ENCODE measurements at regions not wholly inside any gene's neighbourhood (a gene's known extent, or its start where the extent isn't known, plus 50 kb on each side); places are given as distances from the start of the nearest gene placed in this dataset.
"Not testable (repeated sequence)": the region's sequence is repeated elsewhere in the genome, so short reads cannot be mapped to it uniquely, and the experiment has no call there.

DNA sequence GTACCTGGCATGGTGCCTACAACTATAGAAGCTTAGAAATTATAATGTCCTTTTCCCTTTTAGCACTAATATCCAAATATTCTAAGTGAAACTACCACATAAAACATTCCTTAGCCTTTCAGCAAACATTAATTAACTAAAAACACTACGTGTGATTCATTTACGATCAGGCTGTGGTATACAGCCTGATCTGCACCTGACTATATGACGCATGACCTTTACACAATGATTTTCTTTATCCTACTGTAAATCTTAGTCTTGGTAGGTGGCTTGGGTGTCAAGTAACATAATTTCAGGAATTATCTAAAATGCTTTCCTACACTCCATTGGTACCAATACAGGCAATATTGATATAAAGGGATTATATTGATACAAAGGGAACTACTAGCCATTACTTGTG lies 686.7 kb downstream of the DTWD2 start:
- no peak overlapping the region for H3K4me3 ChIP-seq (replicated peaks; ENCODE audit: low read depth, low read length)
- DNase-seq (ENCODE audit: low read depth), result no peak
- TF ChIP-seq, protein P1, sequence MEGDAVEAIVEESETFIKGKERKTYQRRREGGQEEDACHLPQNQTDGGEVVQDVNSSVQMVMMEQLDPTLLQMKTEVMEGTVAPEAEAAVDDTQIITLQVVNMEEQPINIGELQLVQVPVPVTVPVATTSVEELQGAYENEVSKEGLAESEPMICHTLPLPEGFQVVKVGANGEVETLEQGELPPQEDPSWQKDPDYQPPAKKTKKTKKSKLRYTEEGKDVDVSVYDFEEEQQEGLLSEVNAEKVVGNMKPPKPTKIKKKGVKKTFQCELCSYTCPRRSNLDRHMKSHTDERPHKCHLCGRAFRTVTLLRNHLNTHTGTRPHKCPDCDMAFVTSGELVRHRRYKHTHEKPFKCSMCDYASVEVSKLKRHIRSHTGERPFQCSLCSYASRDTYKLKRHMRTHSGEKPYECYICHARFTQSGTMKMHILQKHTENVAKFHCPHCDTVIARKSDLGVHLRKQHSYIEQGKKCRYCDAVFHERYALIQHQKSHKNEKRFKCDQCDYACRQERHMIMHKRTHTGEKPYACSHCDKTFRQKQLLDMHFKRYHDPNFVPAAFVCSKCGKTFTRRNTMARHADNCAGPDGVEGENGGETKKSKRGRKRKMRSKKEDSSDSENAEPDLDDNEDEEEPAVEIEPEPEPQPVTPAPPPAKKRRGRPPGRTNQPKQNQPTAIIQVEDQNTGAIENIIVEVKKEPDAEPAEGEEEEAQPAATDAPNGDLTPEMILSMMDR (IDR thresholded peaks at IDR 0.05; ENCODE audit: low read length, missing control alignments), result no peak

DNA sequence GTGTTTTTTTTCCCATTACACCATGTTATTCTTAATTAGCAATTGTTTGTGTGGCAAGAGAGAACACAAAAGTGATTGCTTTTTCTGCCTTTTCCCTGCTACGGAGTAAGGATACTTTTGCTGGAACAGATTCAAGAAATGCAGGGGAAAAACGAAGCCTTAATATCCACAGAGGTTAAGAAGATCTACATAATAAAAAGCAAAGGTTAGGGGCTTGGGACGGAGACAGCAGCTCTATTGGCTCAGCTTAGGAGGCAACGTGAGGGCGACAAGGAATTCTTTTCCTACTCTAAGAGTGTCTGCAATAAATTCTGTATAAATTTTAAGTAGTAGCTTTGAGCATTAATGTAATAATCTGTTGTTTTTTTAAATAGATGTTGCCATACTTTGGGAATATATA lies 693.3 kb downstream of the DTWD2 start:
- no peak for DNase-seq (ENCODE audit: low read depth)
- H3K4me3 ChIP-seq (replicated peaks; ENCODE audit: low read depth, low read length), result no peak overlapping the region
- TF ChIP-seq, protein P1 (IDR thresholded peaks at IDR 0.05; ENCODE audit: low read length, missing control alignments), result no peak

DNA sequence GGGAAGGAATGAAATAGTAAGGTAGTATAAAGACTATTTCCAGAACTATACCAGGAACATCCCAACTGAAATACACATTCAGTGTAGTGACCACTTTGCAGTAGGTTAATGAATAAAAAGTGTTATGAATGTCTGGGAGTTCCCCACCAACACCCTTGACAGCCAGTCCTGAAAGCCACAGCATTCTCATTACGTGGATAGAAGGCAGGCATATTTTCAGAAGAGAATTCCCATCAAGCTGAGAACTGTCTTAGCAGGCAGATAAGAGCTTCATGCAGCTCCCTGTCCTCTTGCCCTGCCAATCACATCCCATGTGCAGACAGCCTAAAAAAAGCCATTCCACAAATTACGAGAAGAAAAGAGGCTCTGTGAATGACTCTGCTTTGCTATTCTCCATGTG lies 695.0 kb downstream of the DTWD2 start:
- no peak for DNase-seq (ENCODE audit: low read depth)
- H3K4me3 ChIP-seq (replicated peaks; ENCODE audit: low read depth, low read length), result no peak overlapping the region
- TF ChIP-seq, protein P1 (IDR thresholded peaks at IDR 0.05; ENCODE audit: low read length, missing control alignments), result no peak

DNA sequence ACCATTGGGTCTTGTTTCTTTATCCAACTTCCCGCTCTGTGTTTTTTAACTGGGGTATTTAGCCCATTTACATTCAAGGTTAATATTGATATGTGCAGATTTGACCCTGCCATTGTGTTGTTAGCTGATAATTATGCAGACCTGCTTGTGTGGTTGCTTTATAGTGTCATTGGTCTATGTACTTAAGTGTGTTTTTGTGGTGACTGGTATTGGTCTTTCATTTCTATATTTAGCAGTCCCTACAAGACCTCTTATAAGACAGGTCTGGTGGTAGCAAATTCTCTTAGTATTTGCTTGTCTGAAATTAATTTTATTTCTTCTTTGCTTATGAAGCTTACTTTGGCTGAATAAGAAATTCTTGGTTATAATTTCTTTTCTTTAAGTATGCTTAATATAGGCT lies 698.1 kb downstream of the DTWD2 start:
- no peak for DNase-seq (ENCODE audit: low read depth)
- H3K4me3 ChIP-seq (replicated peaks; ENCODE audit: low read depth, low read length), result no peak overlapping the region
- TF ChIP-seq, protein P1 (IDR thresholded peaks at IDR 0.05; ENCODE audit: low read length, missing control alignments), result no peak

DNA sequence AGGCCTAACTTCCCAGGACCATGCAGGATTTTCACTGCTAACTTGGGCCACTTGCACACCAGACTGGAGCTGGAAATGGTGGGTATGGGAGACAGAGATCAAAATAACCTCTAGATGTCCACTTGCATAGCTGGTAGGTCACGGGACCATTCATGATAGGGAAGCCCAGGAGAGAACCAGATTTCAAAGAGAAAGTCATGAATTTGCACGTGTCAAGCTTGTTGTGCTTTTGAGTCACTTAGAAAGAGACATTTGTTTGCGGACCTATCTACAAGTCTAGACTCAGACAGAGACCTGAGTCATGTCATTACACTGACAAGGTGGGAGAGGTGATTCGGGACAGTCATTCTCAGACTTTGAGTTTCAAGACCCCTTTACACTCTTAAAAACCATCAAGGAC lies 704.1 kb downstream of the DTWD2 start:
- not testable (repeated sequence) for DNase-seq (ENCODE audit: low read depth); H3K4me3 ChIP-seq (replicated peaks; ENCODE audit: low read depth, low read length)

DNA sequence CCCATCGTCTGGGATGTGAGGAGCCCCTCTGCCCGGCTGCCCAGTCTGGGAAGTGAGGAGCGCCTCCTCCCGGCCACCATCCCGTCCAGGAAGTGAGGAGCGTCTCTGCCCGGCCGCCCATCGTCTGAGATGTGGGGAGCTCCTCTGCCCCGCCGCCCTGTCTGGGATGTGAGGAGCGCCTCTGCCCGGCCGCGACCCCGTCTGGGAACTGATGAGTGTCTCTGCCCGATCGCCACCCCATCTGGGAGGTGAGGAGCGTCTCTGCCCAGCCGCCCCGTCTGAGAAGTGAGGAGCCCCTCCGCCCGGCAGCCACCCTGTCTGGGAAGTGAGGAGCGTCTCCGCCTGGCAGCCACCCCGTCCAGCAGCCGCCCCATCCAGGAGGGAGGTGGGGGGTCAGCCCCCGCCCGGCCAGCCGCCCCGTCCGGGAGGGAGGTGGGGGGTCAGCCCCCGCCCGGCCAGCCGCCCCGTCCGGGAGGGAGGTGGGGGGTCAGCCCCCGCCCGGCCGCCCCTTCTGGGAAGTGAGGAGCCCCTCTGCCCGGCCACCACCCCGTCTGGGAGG lies 705.8 kb downstream of the DTWD2 start:
- not testable (repeated sequence) for DNase-seq (ENCODE audit: low read depth)

DNA sequence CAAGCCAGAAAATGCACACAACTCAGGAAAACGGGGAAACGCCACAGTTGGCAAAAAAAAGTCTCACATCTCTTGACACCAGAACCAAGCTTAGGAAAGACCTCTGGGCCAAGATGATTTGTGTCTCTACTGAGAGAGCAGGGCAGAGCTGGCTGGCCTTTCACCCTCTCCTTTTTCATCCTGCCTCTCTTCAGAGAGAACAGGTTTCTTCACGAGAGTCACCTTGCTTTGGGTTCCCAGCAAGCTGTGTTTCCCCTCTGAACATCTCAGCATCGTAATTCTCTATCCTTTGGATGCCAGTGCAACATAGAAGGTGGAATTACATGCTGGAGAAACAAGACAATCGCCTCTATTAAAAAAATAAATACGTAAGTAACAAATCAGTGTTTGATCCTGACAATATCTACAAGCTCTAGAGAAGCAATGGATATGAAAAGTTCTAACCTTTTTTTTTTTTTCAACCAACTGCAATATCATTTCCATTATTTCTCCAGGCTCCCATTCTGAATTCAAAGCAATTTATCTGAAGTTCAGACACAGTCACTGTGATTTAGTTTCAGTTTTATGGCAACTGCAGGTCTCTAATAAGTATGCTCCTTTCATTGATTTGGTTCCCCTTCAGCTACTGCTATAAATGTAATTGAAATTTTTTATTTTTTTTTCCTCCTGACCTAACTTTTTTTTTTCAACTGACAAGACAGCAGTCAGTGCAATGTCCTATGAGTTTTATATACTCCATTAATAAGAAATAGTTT lies 708.6 kb downstream of the DTWD2 start:
- TF ChIP-seq, protein P1 (IDR thresholded peaks at IDR 0.05; ENCODE audit: low read length, missing control alignments), result no peak
- H3K4me3 ChIP-seq (replicated peaks; ENCODE audit: low read depth, low read length), result no peak overlapping the region
- DNase-seq (ENCODE audit: low read depth), result no peak

More for the DNA sequence above, 705.8 kb downstream of the DTWD2 start:
- not testable (repeated sequence) for H3K4me3 ChIP-seq (replicated peaks; ENCODE audit: low read depth, low read length)

DNA sequence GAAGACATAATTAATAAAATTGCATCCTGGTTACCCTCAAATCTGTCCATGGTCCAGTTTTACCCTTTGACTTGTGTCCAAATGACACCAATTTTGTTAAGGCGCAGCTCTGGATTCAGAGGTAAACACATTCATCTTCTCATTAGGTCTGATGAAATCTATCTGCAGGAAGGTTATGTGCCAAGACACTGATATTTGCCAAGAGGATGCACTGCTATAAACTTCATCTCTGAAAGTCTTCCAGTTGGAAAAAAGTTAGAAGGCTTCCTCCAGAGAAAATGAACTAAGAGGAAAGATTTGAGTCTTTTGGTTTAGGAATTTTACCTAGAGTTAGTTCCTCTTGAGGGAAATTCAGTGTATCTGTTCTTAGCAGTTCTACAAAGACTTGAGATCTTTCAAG lies 717.8 kb downstream of the DTWD2 start:
- TF ChIP-seq, protein P1 (IDR thresholded peaks at IDR 0.05; ENCODE audit: low read length, missing control alignments), result no peak
- no peak for DNase-seq (ENCODE audit: low read depth)
- no peak overlapping the region for H3K4me3 ChIP-seq (replicated peaks; ENCODE audit: low read depth, low read length)
